Upper lobe of right lung (tissue), 1 donor: ENCODE measurements at regions not wholly inside any gene's neighbourhood (a gene's known extent, or its start where the extent isn't known, plus 50 kb on each side); places are given as distances from the start of the nearest gene placed in this dataset.
A peak's percentile ranks its signal among the peaks of the same experiment; 100 is the strongest.

Source experiments
- ATAC-seq: fragments of 200-7000 bp; cut with Tn5 transposase; one replicate; pipeline ENCODE4 v1.9.1; 2020; ENCODE audit warnings: mild to moderate bottlenecking, moderate library complexity
- DNase-seq: peaks from one replicate; pipeline ENCODE4 v3.0.0-alpha.2; 2020
- H3K27ac ChIP-seq: fragments of 200-600 bp; one replicate; pipeline ENCODE4 v1.8.0; 2022
- H3K27me3 ChIP-seq: fragments of 200-600 bp; one replicate; pipeline ENCODE4 v1.8.0; 2022; ENCODE audit warnings: mild to moderate bottlenecking
- H3K36me3 ChIP-seq: fragments of 200-600 bp; one replicate; pipeline ENCODE4 v1.8.0; 2022
- H3K4me1 ChIP-seq: fragments of 200-600 bp; one replicate; pipeline ENCODE4 v1.8.0; 2022
- H3K4me3 ChIP-seq: fragments of 200-600 bp; one replicate; pipeline ENCODE4 v1.8.0; 2022; ENCODE audit warnings: mild to moderate bottlenecking
- H3K9me3 ChIP-seq: fragments of 200-600 bp; one replicate; pipeline ENCODE4 v1.8.0; 2022
- intact Hi-C: fragments of 100-400 bp; cut with DNase I; formaldehyde crosslinking; loops from one replicate; pipeline ENCODE4 v1.11.0; 2022
- TF ChIP-seq, protein P1 (sequence below): fragments of 200-600 bp; IDR thresholded peaks from one replicate; pipeline ENCODE4 v1.8.0; 2022; ENCODE audit warnings: antibody characterized with exemption
- donor health status: DM: no; HTN: yes; CAD: no; lungs with severe emphysema.

DNA sequence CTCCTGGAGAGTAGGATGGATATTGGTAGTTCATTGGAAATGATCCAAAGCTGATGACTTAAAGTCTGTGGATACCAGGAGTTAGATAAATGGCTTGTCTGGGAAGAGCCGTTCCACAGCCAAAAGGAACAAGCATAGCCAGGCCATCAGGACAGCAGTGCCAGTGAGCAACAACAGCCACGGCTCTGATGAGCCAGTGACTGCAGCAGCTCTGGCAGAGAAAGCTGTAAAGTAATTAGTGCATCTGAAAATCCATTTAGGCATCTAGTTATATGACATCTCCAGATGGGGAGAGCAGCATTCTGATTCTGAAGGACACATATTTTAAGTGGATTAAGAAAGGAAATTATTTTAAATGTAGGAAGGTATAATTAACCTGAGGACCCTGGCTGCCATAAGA lies 256.2 kb upstream of the PLXNA2 start:
- Histone ChIP-seq H3K36me3 (no peaks in the 10 kb centered on the region), H3K4me3 (no peak overlapping the region), H3K9me3 (no peaks in the 10 kb centered on the region), H3K4me1 (no peaks in the 10 kb centered on the region), H3K27ac (no peak overlapping the region), H3K27me3 (no peaks in the 10 kb centered on the region)
- ATAC-seq (no peak), DNase-seq (no peak)
- TF ChIP-seq, protein P1, sequence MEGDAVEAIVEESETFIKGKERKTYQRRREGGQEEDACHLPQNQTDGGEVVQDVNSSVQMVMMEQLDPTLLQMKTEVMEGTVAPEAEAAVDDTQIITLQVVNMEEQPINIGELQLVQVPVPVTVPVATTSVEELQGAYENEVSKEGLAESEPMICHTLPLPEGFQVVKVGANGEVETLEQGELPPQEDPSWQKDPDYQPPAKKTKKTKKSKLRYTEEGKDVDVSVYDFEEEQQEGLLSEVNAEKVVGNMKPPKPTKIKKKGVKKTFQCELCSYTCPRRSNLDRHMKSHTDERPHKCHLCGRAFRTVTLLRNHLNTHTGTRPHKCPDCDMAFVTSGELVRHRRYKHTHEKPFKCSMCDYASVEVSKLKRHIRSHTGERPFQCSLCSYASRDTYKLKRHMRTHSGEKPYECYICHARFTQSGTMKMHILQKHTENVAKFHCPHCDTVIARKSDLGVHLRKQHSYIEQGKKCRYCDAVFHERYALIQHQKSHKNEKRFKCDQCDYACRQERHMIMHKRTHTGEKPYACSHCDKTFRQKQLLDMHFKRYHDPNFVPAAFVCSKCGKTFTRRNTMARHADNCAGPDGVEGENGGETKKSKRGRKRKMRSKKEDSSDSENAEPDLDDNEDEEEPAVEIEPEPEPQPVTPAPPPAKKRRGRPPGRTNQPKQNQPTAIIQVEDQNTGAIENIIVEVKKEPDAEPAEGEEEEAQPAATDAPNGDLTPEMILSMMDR = no peak
- intact Hi-C loops = no loop called here

DNA sequence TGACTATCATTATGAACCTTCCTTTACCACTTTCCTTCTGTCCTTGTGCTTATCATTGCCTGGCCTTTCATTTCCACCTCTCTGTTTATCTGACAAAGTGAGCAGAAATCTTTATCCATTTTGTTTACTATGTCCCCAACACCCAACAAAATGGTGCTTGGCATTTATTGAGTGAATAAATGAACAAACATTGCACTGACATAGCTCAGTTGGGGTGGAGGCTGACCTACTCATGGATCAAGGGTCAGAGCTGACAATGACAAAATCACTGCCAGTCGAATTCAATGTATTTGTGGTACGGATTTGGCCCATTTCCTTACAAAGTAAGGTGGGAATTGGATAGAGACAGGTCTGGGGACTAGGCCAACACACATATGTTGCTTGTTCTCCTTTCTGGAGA lies 257.4 kb upstream of the PLXNA2 start:
- DNase-seq = no peak
- TF ChIP-seq, protein P1 = no peak
- no peak overlapping the region for H3K4me3 ChIP-seq
- H3K36me3 ChIP-seq = no peaks in the 10 kb centered on the region
- H3K4me1 ChIP-seq = no peaks in the 10 kb centered on the region
- intact Hi-C loops = no loop called here
- no peaks in the 10 kb centered on the region for H3K9me3 ChIP-seq
- no peaks in the 10 kb centered on the region for H3K27me3 ChIP-seq
- H3K27ac ChIP-seq = no peak overlapping the region
- ATAC-seq = no peak

DNA sequence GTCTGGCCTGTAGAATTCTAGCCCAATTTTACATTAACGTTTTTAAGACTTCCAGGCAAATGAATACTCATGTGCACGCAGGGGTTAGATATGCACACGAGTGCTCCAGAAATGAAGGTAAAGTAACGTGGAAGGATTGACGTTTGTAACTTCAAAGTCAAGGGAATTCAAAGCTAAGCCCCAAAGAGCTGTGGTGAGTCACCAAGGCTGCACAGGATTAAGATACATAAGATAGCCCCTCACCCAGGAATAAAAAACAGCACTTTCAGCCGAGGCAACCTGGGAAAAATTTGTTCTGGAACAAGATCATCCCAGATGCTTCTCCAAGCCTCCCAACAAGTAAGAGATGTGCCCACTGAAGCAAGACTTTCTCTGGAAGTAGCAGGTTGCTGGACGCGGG lies 259.6 kb upstream of the PLXNA2 start:
- Histone ChIP-seq H3K4me3 (no peak overlapping the region), H3K9me3 (no peaks in the 10 kb centered on the region), H3K36me3 (no peaks in the 10 kb centered on the region), H3K27ac (no peak overlapping the region), H3K4me1 (no peaks in the 10 kb centered on the region), H3K27me3 (no peaks in the 10 kb centered on the region)
- TF ChIP-seq, protein P1 = no peak
- intact Hi-C loops = no loop called here
- ATAC-seq (no peak), DNase-seq (no peak)

DNA sequence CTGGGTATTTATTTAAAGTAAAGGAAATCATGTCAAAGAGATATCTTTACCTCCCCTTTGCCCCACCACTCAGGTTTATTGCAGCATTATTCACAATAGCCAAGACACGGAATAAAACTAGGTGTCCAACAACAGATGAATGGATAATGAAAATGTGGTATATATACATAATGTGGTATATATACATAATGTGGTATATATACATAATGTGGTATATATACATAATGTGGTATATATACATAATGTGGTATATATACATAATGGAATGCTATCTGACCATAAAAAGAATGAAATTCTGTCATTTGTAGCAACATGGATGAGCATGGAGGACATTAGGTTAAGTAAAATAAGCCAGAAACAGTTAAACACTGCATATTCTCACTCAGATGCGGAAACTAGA lies 262.6 kb upstream of the PLXNA2 start:
- intact Hi-C loops = no loop called here
- ATAC-seq (no peak), DNase-seq (no peak)
- no peaks in the 10 kb centered on the region for H3K9me3 ChIP-seq
- no peaks in the 10 kb centered on the region for H3K27me3 ChIP-seq
- no peak overlapping the region for H3K27ac ChIP-seq
- no peaks in the 10 kb centered on the region for H3K4me1 ChIP-seq
- no peak overlapping the region for H3K4me3 ChIP-seq
- no peaks in the 10 kb centered on the region for H3K36me3 ChIP-seq
- TF ChIP-seq, protein P1 = no peak

DNA sequence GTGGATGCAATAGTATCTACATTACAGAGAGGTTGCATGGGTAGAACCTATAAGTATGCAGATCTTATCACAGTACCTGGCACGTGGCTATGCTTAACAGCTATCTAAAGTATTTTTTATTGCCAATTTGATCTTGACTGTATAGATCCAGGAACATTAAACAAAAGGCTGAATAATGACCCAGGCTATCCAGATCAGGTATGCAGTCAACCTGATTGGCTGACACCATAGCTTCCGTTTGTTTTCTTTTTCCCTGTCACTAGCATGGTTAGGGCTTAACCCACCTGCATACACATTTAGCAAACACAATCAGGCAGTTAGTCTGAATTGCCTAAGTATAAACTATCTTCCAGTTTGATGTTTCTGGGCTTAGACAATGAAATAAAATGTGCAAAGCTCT lies 264.9 kb upstream of the PLXNA2 start:
- H3K4me1 ChIP-seq = no peaks in the 10 kb centered on the region
- TF ChIP-seq, protein P1 = no peak
- ATAC-seq (no peak), DNase-seq (no peak)
- H3K4me3 ChIP-seq = no peak overlapping the region
- H3K36me3 ChIP-seq = no peaks in the 10 kb centered on the region
- H3K9me3 ChIP-seq = no peaks in the 10 kb centered on the region
- no peak overlapping the region for H3K27ac ChIP-seq
- H3K27me3 ChIP-seq = no peaks in the 10 kb centered on the region
- intact Hi-C loops = no loop called here

DNA sequence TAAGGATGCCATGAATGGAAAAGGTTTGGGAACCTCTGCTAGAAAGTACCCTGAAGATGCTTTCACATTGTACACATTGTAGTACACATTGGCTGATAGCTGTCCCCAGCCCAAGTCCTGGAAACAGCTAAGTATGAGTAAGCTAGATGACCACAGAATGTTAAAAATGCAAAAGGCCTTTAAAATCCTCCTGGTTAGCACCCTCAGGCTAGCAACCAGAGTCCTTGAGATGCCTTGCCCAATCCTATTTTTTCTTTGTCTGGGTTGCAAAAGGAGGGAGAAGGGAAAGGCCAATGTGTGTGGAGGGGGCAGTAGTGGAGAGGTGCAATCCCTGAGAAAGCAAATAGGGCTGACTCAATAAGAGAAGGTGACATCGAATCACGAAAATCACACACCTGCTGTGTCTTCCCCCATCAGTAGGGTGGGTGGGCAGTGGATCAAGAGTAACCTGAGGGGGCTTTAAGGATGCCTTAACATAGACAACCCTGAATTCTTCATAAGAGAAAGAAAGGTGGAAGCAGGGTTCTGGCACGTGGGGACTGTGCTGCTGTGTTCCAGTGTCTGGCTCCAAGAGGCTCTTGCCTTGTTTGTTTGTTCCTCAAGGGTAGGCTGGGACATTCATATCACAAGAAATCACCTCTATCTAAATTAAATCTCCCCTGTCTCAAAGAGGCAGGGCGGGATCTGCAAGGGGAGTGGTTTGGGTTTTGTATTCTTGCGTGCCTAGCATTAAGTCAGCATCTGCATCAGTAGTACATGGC lies 266.2 kb upstream of the PLXNA2 start:
- Histone ChIP-seq H3K4me3 (no peak overlapping the region), H3K9me3 (no peaks in the 10 kb centered on the region), H3K27ac (no peak overlapping the region), H3K27me3 (no peaks in the 10 kb centered on the region), H3K4me1 (no peaks in the 10 kb centered on the region), H3K36me3 (no peaks in the 10 kb centered on the region)
- ATAC-seq = peak; percentile 91
- intact Hi-C loops = no loop called here
- TF ChIP-seq, protein P1 = no peak
- no peak for DNase-seq
